ENCODE measurements at regions not wholly inside any gene's neighbourhood (a gene's known extent, or its start where the extent isn't known, plus 50 kb on each side); places are given as distances from the start of the nearest gene placed in this dataset.
"Not testable (repeated sequence)": the region's sequence is repeated elsewhere in the genome, so short reads cannot be mapped to it uniquely, and the experiment has no call there.

DNA sequence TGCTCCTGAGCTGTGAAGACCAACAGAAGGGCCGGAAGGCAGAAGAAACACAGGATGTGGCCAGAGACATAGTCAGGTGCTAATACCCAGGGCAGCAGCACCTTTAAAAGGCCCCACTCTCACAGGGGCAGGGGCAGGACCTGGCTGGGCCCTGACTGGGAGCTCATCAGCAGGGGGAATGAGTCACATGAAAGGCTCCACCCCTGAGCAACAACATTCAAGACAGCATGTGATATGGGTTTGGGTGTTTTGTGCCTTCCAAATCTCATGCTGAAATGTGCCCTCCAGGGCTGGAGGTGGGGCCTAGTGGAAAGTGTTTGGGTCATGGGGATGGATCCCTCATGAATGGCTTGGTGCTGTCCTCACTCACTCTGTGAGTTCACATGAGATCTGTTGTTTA lies 181.7 kb downstream of the ERCC6L2 start:
- FAIRE-seq (no peak), DNase-seq (ENCODE audit: insufficient read length, low spot score) (no peak)
- TF ChIP-seq, protein P1, sequence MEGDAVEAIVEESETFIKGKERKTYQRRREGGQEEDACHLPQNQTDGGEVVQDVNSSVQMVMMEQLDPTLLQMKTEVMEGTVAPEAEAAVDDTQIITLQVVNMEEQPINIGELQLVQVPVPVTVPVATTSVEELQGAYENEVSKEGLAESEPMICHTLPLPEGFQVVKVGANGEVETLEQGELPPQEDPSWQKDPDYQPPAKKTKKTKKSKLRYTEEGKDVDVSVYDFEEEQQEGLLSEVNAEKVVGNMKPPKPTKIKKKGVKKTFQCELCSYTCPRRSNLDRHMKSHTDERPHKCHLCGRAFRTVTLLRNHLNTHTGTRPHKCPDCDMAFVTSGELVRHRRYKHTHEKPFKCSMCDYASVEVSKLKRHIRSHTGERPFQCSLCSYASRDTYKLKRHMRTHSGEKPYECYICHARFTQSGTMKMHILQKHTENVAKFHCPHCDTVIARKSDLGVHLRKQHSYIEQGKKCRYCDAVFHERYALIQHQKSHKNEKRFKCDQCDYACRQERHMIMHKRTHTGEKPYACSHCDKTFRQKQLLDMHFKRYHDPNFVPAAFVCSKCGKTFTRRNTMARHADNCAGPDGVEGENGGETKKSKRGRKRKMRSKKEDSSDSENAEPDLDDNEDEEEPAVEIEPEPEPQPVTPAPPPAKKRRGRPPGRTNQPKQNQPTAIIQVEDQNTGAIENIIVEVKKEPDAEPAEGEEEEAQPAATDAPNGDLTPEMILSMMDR (IDR thresholded peaks at IDR 0.05; ENCODE audit: insufficient read depth, missing control alignments): no peak

DNA sequence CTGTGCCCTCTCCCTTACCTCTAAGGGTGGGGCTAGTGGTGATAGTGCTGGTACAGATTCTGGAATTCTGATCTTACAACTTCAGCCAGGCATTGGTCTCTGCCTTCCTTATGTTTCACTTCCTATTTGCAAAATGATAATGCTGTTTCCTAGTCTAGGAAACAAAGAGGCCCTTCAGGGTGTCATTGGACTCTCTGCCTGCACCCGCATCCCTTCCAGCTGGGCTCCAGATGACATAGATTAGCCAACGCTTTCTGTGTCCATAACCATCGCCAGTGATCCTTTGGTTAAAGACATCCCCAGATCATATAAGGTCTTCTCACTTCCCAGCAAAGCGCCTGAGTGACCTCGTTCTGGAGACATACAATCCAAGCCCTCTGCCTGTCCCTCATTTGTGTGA lies 180.7 kb downstream of the ERCC6L2 start:
- no peak for DNase-seq (ENCODE audit: insufficient read length, low spot score)
- no peak for FAIRE-seq
- TF ChIP-seq, protein P1 (IDR thresholded peaks at IDR 0.05; ENCODE audit: insufficient read depth, missing control alignments): no peak

DNA sequence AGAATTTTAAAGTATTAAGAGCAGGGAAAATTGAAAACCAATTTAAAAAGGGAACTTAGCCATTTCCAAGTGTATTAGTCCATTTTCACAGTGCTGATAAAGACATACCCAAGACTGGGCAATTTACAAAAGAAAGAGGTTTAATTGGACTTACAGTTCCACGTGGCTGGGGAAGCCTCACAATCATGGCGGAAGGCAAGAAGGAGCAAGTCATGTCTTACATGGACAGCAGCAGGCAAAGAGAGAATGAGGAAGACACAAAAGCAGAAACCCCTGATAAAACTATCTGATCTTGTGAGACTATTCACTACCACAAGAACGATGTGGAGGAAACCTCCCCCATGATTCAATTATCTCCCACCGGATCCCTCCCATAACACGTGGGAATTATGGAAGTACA lies 178.8 kb downstream of the ERCC6L2 start:
- not testable (repeated sequence) for DNase-seq (ENCODE audit: insufficient read length, low spot score); FAIRE-seq

DNA sequence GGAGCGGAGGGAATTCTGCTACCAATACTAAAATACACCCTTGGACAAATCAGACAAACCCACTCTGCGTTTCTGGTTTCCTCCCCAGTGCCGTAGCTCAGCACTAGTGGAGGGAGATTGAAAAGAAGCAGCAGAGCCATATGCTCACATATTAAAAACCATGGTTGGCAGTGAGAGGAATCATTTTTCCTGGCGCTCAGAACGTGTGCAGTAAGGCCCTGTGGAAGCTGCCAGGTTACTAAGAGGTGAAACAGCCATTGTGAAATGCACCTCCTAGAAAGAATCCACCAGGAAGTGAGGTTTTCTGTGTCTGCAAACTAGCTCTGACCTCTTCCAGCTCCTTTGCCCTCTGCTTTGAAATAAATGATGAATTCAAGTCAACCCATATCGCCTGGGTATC lies 177.2 kb downstream of the ERCC6L2 start:
- FAIRE-seq (no peak), DNase-seq (ENCODE audit: insufficient read length, low spot score) (no peak)
- TF ChIP-seq, protein P1 (IDR thresholded peaks at IDR 0.05; ENCODE audit: insufficient read depth, missing control alignments): no peak

DNA sequence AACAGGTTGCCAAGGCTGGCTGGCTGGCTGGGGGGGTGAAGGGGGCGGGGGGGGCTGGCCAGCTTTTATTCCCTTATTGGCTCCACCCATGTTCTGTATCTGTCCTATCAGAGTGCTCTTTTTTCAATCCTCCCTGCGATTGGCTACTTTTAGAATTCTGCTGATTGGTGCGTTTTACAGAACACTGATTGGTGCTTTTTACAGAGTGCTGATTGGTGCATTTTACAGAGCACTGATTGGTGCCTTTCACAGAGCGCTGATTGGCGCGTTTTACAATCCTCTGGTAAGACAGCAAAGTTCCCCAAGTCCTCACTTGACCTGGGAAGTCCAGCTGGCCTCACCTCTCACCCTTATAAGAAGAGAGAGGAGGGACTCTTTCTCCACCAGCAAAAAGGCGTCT lies 175.9 kb downstream of the ERCC6L2 start:
- no peak for DNase-seq (ENCODE audit: insufficient read length, low spot score)
- no peak for FAIRE-seq
- TF ChIP-seq, protein P1 (IDR thresholded peaks at IDR 0.05; ENCODE audit: insufficient read depth, missing control alignments): no peak

DNA sequence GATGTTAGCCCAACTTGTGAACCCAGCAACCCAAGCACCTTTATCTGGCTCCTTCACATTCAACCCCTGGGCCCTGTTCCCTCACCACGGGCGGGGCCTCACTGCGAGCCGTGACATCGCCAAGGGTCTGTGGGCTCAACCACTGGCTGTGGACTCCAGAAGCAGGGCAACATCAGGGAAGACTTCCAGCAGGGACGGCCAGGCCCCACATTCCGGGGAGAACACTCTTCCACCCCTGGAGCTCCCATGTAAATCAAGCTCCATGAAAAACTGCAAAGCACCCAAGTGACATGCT lies 175.3 kb downstream of the ERCC6L2 start:
- no peak for FAIRE-seq
- no peak for DNase-seq (ENCODE audit: insufficient read length, low spot score)
- TF ChIP-seq, protein P1 (IDR thresholded peaks at IDR 0.05; ENCODE audit: insufficient read depth, missing control alignments): no peak

DNA sequence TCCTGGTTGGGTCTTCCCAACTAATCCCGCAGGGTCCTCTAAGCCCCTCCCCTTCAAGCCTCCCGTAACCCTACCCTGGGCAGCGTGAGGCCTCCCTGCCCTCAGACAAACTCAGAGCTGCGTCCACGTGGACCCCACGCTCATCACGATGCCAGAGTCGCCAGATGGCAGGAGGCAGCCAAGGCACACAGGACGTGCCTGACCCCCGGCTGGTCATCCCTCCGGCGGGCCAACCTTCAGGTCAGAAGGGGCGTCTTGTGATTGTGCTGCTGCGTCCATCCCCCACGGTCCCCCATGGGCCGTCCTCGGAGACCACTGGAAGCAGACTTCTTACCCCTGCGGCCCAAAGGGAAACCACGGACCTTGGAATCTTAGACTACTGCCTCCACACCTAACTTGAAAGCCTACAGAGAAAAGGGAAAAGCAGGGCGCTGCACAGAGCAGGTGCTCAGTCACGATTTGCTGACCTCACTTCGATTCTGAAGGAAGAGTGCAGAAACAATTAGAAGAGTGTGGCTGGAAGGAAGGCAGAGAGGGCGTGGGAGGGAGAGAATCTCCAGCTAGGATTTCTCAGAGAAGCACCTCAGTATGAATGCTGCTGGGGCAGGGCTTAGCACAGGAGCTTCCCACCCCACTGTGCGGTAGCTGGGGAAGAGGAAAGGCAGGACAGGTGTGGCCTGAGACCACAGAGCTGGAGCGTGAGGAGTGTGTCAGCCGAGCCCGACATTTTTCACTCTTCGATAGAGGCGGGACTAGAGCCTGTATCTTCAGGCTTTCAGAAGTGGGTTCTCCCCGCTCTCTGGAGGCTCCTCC lies 174.8 kb downstream of the ERCC6L2 start:
- TF ChIP-seq, protein P1 (IDR thresholded peaks at IDR 0.05; ENCODE audit: insufficient read depth, missing control alignments): no peak
- FAIRE-seq (no peak), DNase-seq (ENCODE audit: insufficient read length, low spot score) (no peak)

Measured in D721Med (cell line).